Neural crest cell (in vitro differentiated cells): ENCODE measurements at regions not wholly inside any gene's neighbourhood (a gene's known extent, or its start where the extent isn't known, plus 50 kb on each side); places are given as distances from the start of the nearest gene placed in this dataset.

ENCODE experiments used
- DNase-seq: peaks from one replicate; pipeline ENCODE4 v3.0.0; 2021; ENCODE audit warnings: low read depth, mixed read lengths, low spot score
- H3K27ac Mint-ChIP-seq: one replicate; pipeline ENCODE4 v1.8.0; 2021; ENCODE audit warnings: mild to moderate bottlenecking, mixed read lengths; ENCODE audit not compliant: unreplicated experiment
- H3K27me3 Mint-ChIP-seq: 2 replicates; pipeline ENCODE4 v1.8.0; 2021; ENCODE audit warnings: low read depth, mild to moderate bottlenecking, mixed read lengths
- H3K36me3 Mint-ChIP-seq: 2 replicates; pipeline ENCODE4 v1.8.0; 2021; ENCODE audit warnings: low read depth, mild to moderate bottlenecking, mixed read lengths
- H3K4me1 Mint-ChIP-seq: 2 replicates; pipeline ENCODE4 v1.8.0; 2021; ENCODE audit warnings: mixed read lengths
- H3K4me3 Mint-ChIP-seq: one replicate; pipeline ENCODE4 v1.8.0; 2021; ENCODE audit warnings: mild to moderate bottlenecking, mixed read lengths
- H3K9me3 Mint-ChIP-seq: 2 replicates; pipeline ENCODE4 v1.8.0; 2021; ENCODE audit warnings: mixed read lengths
- CTCF ChIP-seq: fragments of 200-600 bp; sonication (generic); conservative IDR thresholded peaks from 2 replicates; pipeline ENCODE4 v1.5.0; 2021; ENCODE audit warnings: antibody characterized with exemption, mild to moderate bottlenecking

- Mint-ChIP-seq H3K27ac (no peak overlapping the region), H3K36me3 (no peaks in the 10 kb centered on the region), H3K4me3 (no peak overlapping the region), H3K9me3 (no peaks in the 10 kb centered on the region), H3K27me3 (peaks cover 61% of the 10 kb centered on the region), H3K4me1 (peaks cover 10% of the 10 kb centered on the region)
- no peak for TF ChIP-seq CTCF
- DNase-seq, result no peak
These were observed 65.0 kb downstream of the CBLN1 start for GRCh38 chr16:49216593-49216992.

GRCh38 chr16:49213594-49213993, 68.0 kb downstream of the CBLN1 start:
- no peak for TF ChIP-seq CTCF
- H3K9me3 Mint-ChIP-seq, result no peaks in the 10 kb centered on the region
- peaks cover 10% of the 10 kb centered on the region for H3K4me1 Mint-ChIP-seq
- no peak overlapping the region for H3K27ac Mint-ChIP-seq
- no peaks in the 10 kb centered on the region for H3K36me3 Mint-ChIP-seq
- no peak for DNase-seq
- peaks cover 48% of the 10 kb centered on the region for H3K27me3 Mint-ChIP-seq
- no peak overlapping the region for H3K4me3 Mint-ChIP-seq

- DNase-seq, result no peak
- no peaks in the 10 kb centered on the region for H3K36me3 Mint-ChIP-seq
- H3K4me1 Mint-ChIP-seq, result no peaks in the 10 kb centered on the region
- H3K27ac Mint-ChIP-seq, result no peak overlapping the region
- H3K4me3 Mint-ChIP-seq, result no peak overlapping the region
- H3K9me3 Mint-ChIP-seq, result no peaks in the 10 kb centered on the region
- no peak for TF ChIP-seq CTCF
- peaks cover 26% of the 10 kb centered on the region for H3K27me3 Mint-ChIP-seq
These were observed 77.4 kb downstream of the CBLN1 start for GRCh38 chr16:49204191-49204590.

- H3K4me3 Mint-ChIP-seq, result no peak overlapping the region
- DNase-seq, result no peak
- H3K9me3 Mint-ChIP-seq, result no peaks in the 10 kb centered on the region
- peaks cover 24% of the 10 kb centered on the region for H3K27me3 Mint-ChIP-seq
- no peaks in the 10 kb centered on the region for H3K36me3 Mint-ChIP-seq
- no peak overlapping the region for H3K27ac Mint-ChIP-seq
- TF ChIP-seq CTCF, result no peak
- H3K4me1 Mint-ChIP-seq, result no peaks in the 10 kb centered on the region
These were observed 78.3 kb downstream of the CBLN1 start for GRCh38 chr16:49203361-49203760.

GRCh38 chr16:49201118-49201517, 80.5 kb downstream of the CBLN1 start:
- DNase-seq, result no peak
- no peaks in the 10 kb centered on the region for H3K36me3 Mint-ChIP-seq
- H3K9me3 Mint-ChIP-seq, result no peaks in the 10 kb centered on the region
- H3K4me1 Mint-ChIP-seq, result no peaks in the 10 kb centered on the region
- peaks cover 34% of the 10 kb centered on the region for H3K27me3 Mint-ChIP-seq
- no peak overlapping the region for H3K4me3 Mint-ChIP-seq
- H3K27ac Mint-ChIP-seq, result no peak overlapping the region
- TF ChIP-seq CTCF, result no peak

- no peak overlapping the region for H3K27ac Mint-ChIP-seq
- no peak overlapping the region for H3K4me3 Mint-ChIP-seq
- H3K36me3 Mint-ChIP-seq, result no peaks in the 10 kb centered on the region
- H3K4me1 Mint-ChIP-seq, result no peaks in the 10 kb centered on the region
- H3K9me3 Mint-ChIP-seq, result no peaks in the 10 kb centered on the region
- DNase-seq, result no peak
- peaks cover 33% of the 10 kb centered on the region for H3K27me3 Mint-ChIP-seq
- TF ChIP-seq CTCF, result no peak
These were observed 81.3 kb downstream of the CBLN1 start for GRCh38 chr16:49200223-49200820.
